Heart right ventricle (tissue), 16 donors: ENCODE measurements at regions not wholly inside any gene's neighbourhood (a gene's known extent, or its start where the extent isn't known, plus 50 kb on each side); places are given as distances from the start of the nearest gene placed in this dataset.

Source experiments
- ATAC-seq, 8 donors: fragments of 200-7000 bp; cut with Tn5 transposase; one replicate each; pipeline ENCODE4 v1.9.1; 2020; ENCODE audit warnings: mild to moderate bottlenecking in 8 of 8, moderate library complexity in 8 of 8, moderate number of reproducible peaks in 1 of 8
- DNase-seq, 2 donors: peaks; one replicate each; pipeline ENCODE4 v3.0.0-alpha.2; 2020
- H3K27ac ChIP-seq, 10 donors: fragments of 200-600 bp; sonication (generic) in 2 of 10; one replicate each; pipeline versions ENCODE4 v1.5.0 to v1.8.0; 2020 to 2022; ENCODE audit warnings: mild to moderate bottlenecking in 3 of 10
- H3K27me3 ChIP-seq, 7 donors: fragments of 200-600 bp; one replicate each; pipeline ENCODE4 v1.8.0; 2021 to 2022; ENCODE audit warnings: mild to moderate bottlenecking in 2 of 7
- H3K36me3 ChIP-seq, 9 donors: fragments of 200-600 bp; sonication (generic) in 1 of 9; one replicate each; pipeline versions ENCODE4 v1.5.0 to v1.8.0; 2020 to 2022; ENCODE audit warnings: mild to moderate bottlenecking in 2 of 9
- H3K4me1 ChIP-seq, 9 donors: fragments of 200-600 bp; sonication (generic) in 1 of 9; one replicate each; pipeline versions ENCODE4 v1.5.0 to v1.8.0; 2020 to 2022; ENCODE audit warnings: mild to moderate bottlenecking in 4 of 9
- H3K4me3 ChIP-seq, 10 donors: fragments of 200-600 bp; sonication (generic) in 2 of 10; one replicate each; pipeline versions ENCODE4 v1.5.0 to v1.8.0; 2020 to 2022; ENCODE audit warnings: mild to moderate bottlenecking in 7 of 10, moderate library complexity in 2 of 10
- H3K9me3 ChIP-seq, 11 donors: fragments of 200-600 bp in 10 of 11; sonication (generic) in 2 of 11; one replicate each; pipeline versions ENCODE4 v1.5.0 to v1.8.0; 2013 to 2022; ENCODE audit warnings: mild to moderate bottlenecking in 2 of 11, control low read depth in 1 of 11, moderate library complexity in 1 of 11
- CTCF ChIP-seq, 9 donors: fragments of 200-600 bp; sonication (generic) in 2 of 9; IDR thresholded peaks; one replicate each; pipeline versions ENCODE4 v1.5.0 to v1.8.0; 2021 to 2022; ENCODE audit warnings: antibody characterized with exemption in 9 of 9, mild to moderate bottlenecking in 5 of 9, moderate library complexity in 1 of 9
- WGBS, 2 donors: extraction: QIAGEN DNeasy Blood & Tissue Kit; methylation state at CpG; one replicate each; pipeline ENCODE4 v1.1.7; 2013; ENCODE audit warnings: inconsistent platforms in 1 of 2; 5-methylcytosine and 5-hydroxymethylcytosine counted together
- intact Hi-C, 10 donors: fragments of 100-400 bp; cut with DNase I; formaldehyde crosslinking; loops; one replicate each; pipeline versions ENCODE4 v1.11.1 to v1.14.2; 2022
- donor health status: Arrhythmogenic right ventricular cardiomyopathy.
- donor health status: ischemic (EF 13 %, LVEDD 7.1; RV severe dilation, severe dysfunction).
- donor health status: healthy with polysubstance abuse.
- donor health status: DM: no; HTN: yes; CAD: no.
- donor health status: DM: no; HTN: no; CAD: no.
- donor health status: ischemic (EF 25% LVEDD 6.9; RV normal size, moderate dysfunction).
- donor health status: ischemic (EF 25% LVEDD 5.7; RV mildly dilated, moderate dysfunction).
- donor health status: healthy.
- donor health status: DM: yes; HTN: yes; CAD: no.
- donor health status: Ischemic cardiomyopathy.
- donor health status: ischemic (EF 35%, LVEDD 5.7; RV mildly dilated, moderate dysfunction).
- donor health status: nonischemic (EF 11% LVEDD 7.7; RV severe dilation, severe dysfunction).
- donor health status: DM: yes; HTN: yes; CAD: no.
- donor health status: PGD.
- donor health status: ischemic (EF 29% LVEDD 5.4; RV normal size, mild dysfunction).
- donor health status: nonischemic (EF 23%, LVEDD 6.1; RV moderate dilation, normal function).

GRCh38 chr14:30138567-30138966, 210.9 kb upstream of the PRKD1 start:
- no peaks in the 10 kb centered on the region for H3K27me3 ChIP-seq
- TF ChIP-seq CTCF (IDR thresholded peaks at IDR 0.05) = no peak
- no peak for ATAC-seq
- H3K27ac ChIP-seq = no peak overlapping the region
- WGBS, 2 donors = 61 to 68% methylated on average over 1 of the region's 1 CpG
- H3K4me3 ChIP-seq = no peak overlapping the region
- no peak for DNase-seq
- intact Hi-C loops = no loop called here
- H3K4me1 ChIP-seq = no peaks in the 10 kb centered on the region
- no peaks in the 10 kb centered on the region for H3K36me3 ChIP-seq
- peaks cover 0 to 4% (median 0%) of the 10 kb centered on the region in 11 donors for H3K9me3 ChIP-seq

- ATAC-seq (no peak), DNase-seq (no peak)
- Histone ChIP-seq H3K27me3 (no peaks in the 10 kb centered on the region), H3K9me3 (peaks cover 0 to 26% (median 18%) of the 10 kb centered on the region in 11 donors), H3K36me3 (no peaks in the 10 kb centered on the region), H3K4me3 (no peak overlapping the region), H3K4me1 (no peaks in the 10 kb centered on the region), H3K27ac (no peak overlapping the region)
- WGBS, 2 donors = 40 to 86% methylated on average over 1 of the region's 1 CpG
- intact Hi-C loops = no loop called here
- no peak for TF ChIP-seq CTCF (IDR thresholded peaks at IDR 0.05)
Observed at GRCh38 chr14:30142216-30142615, 214.6 kb upstream of the PRKD1 start.

- H3K27me3 ChIP-seq = no peaks in the 10 kb centered on the region
- H3K4me1 ChIP-seq = no peaks in the 10 kb centered on the region
- H3K27ac ChIP-seq = no peak overlapping the region
- no peak for DNase-seq
- no peak for ATAC-seq
- no peak overlapping the region for H3K4me3 ChIP-seq
- intact Hi-C loops = no loop called here
- no peak for TF ChIP-seq CTCF (IDR thresholded peaks at IDR 0.05)
- H3K36me3 ChIP-seq = no peaks in the 10 kb centered on the region
- peaks cover 0 to 41% (median 21%) of the 10 kb centered on the region in 11 donors for H3K9me3 ChIP-seq
Observed at GRCh38 chr14:30143627-30144026, 216.0 kb upstream of the PRKD1 start.

- Histone ChIP-seq H3K27me3 (no peaks in the 10 kb centered on the region), H3K4me1 (no peaks in the 10 kb centered on the region), H3K27ac (no peak overlapping the region), H3K9me3 (peaks cover 0 to 10% (median 0%) of the 10 kb centered on the region in 11 donors), H3K36me3 (no peaks in the 10 kb centered on the region), H3K4me3 (no peak overlapping the region)
- ATAC-seq (no peak), DNase-seq (no peak)
- WGBS, 2 donors = 83 to 88% methylated on average over 2 of the region's 2 CpGs
- intact Hi-C loops = no loop called here
- no peak for TF ChIP-seq CTCF (IDR thresholded peaks at IDR 0.05)
Observed at GRCh38 chr14:30153717-30154116, 226.1 kb upstream of the PRKD1 start.

- Histone ChIP-seq H3K36me3 (no peaks in the 10 kb centered on the region), H3K4me3 (no peak overlapping the region), H3K9me3 (no peaks in the 10 kb centered on the region), H3K4me1 (no peaks in the 10 kb centered on the region), H3K27me3 (no peaks in the 10 kb centered on the region), H3K27ac (no peak overlapping the region)
- no peak for ATAC-seq
- intact Hi-C loops = no loop called here
- WGBS, 2 donors = 84 to 85% methylated on average over 9 of the region's 9 CpGs
- DNase-seq = no peak
- TF ChIP-seq CTCF (IDR thresholded peaks at IDR 0.05) = no peak
Observed at GRCh38 chr14:30156571-30156970, 228.9 kb upstream of the PRKD1 start.
